Transverse colon (tissue), 4 donors: ENCODE measurements at regions not wholly inside any gene's neighbourhood (a gene's known extent, or its start where the extent isn't known, plus 50 kb on each side); places are given as distances from the start of the nearest gene placed in this dataset.

ENCODE experiments used
- DNase-seq: peaks from one replicate; pipeline ENCODE4 v3.0.0-alpha.2; 2019
- H3K27ac ChIP-seq, 4 donors: fragments of 200-600 bp; sonication (generic); 2 replicates each; pipeline ENCODE4 v1.5.1; 2016 to 2018; ENCODE audit warnings: inconsistent platforms in 4 of 4
- H3K27me3 ChIP-seq: fragments of 200-600 bp; sonication (generic); 2 replicates; pipeline ENCODE4 v1.5.1; 2017; ENCODE audit warnings: inconsistent platforms
- H3K36me3 ChIP-seq, 4 donors: fragments of 200-600 bp; sonication (generic); 2 replicates each; pipeline ENCODE4 v1.5.1; 2017 to 2019; ENCODE audit warnings: inconsistent platforms in 4 of 4
- H3K4me1 ChIP-seq, 4 donors: fragments of 200-600 bp; sonication (generic); 2 replicates each; pipeline ENCODE4 v1.5.1; 2017 to 2020; ENCODE audit warnings: inconsistent platforms in 4 of 4
- H3K4me3 ChIP-seq, 4 donors: fragments of 200-600 bp; sonication (generic); 1 replicate in 1 of 4; 2 replicates in 3 of 4; pipeline versions ENCODE4 v1.5.1 to v1.6.1; 2017 to 2019; ENCODE audit warnings: inconsistent platforms in 4 of 4
- H3K9me3 ChIP-seq, 2 donors: fragments of 200-600 bp; sonication (generic); 2 replicates each; pipeline ENCODE4 v1.5.1; 2017 to 2019; ENCODE audit warnings: inconsistent platforms in 2 of 2
- EP300 ChIP-seq: sonication (generic); formaldehyde crosslinking; IDR thresholded peaks from one replicate; pipeline ENCODE4 v1.6.1; 2017; ENCODE audit warnings: antibody characterized with exemption, low read depth
- POLR2A ChIP-seq: fragments of 450-650 bp; IDR thresholded peaks from one replicate; pipeline ENCODE4 v1.6.1; 2016; ENCODE audit warnings: antibody characterized with exemption, mild to moderate bottlenecking, moderate library complexity
- POLR2AphosphoS5 ChIP-seq, 3 donors: sonication (generic); formaldehyde crosslinking; IDR thresholded peaks; one replicate each; pipeline ENCODE4 v1.6.1; 2016; ENCODE audit warnings: antibody characterized with exemption in 3 of 3
- WGBS, 2 donors: methylation state at CpG; one replicate each; pipeline ENCODE4 v1.1.5; 2018; ENCODE audit warnings: low coverage in 1 of 2; 5-methylcytosine and 5-hydroxymethylcytosine counted together
- in situ Hi-C, 4 donors: fragments of 200-750 bp; cut with MboI; loops; one replicate each; pipeline versions ENCODE4 v1.15.0 to v1.15.1; 2017; ENCODE audit warnings: low sequenced_read_pairs in 3 of 4, low pct_ligation_motif_present in 1 of 4, low pct_unique_long_range_greater_than_20kb in 1 of 4
- intact Hi-C: fragments of 100-400 bp; cut with DNase I; formaldehyde crosslinking; loops from one replicate; pipeline ENCODE4 v1.15.1; 2023; ENCODE audit warnings: low total_unique reads
- TF ChIP-seq, protein P1 (sequence below), 5 experiments: fragments of 200-600 bp in 3 of 5; fragments of 450-650 bp in 2 of 5; sonication (generic) in 3 of 5; IDR thresholded peaks; 1 replicate in 2 of 5; 2 replicates in 3 of 5; pipeline ENCODE4 v1.5.1; 2016 to 2017; ENCODE audit warnings: antibody characterized with exemption in 5 of 5, inconsistent platforms in 3 of 5, mild to moderate bottlenecking in 2 of 5, moderate library complexity in 1 of 5

DNA sequence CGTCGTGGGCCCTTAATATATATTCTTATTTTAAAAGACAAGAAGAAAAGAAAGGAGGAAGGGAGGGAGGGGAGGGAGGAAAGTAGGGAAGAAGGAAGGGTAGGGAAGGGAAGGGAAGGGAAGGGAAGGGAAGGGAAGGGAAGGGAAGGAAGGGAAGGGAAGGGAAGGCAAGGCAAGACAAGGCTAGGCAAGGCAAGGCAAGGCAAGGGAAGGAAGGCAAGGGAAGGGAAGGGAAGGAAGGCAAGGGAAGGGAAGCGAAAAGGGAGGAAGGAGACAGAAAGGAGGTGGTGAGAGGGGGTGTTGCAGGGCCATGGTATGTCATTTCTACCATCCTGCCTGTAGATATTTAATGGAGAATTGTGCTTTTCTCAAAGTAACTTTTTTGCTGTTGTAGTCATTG is 83.9 kb upstream of the BTBD3 start:
- H3K27me3 ChIP-seq: no peaks in the 10 kb centered on the region
- H3K4me3 ChIP-seq: no peak overlapping the region
- WGBS, 2 donors: 79 to 85% methylated on average over 1 to 3 of the region's 3 CpGs
- no peaks in the 10 kb centered on the region for H3K36me3 ChIP-seq
- TF ChIP-seq, protein P1, sequence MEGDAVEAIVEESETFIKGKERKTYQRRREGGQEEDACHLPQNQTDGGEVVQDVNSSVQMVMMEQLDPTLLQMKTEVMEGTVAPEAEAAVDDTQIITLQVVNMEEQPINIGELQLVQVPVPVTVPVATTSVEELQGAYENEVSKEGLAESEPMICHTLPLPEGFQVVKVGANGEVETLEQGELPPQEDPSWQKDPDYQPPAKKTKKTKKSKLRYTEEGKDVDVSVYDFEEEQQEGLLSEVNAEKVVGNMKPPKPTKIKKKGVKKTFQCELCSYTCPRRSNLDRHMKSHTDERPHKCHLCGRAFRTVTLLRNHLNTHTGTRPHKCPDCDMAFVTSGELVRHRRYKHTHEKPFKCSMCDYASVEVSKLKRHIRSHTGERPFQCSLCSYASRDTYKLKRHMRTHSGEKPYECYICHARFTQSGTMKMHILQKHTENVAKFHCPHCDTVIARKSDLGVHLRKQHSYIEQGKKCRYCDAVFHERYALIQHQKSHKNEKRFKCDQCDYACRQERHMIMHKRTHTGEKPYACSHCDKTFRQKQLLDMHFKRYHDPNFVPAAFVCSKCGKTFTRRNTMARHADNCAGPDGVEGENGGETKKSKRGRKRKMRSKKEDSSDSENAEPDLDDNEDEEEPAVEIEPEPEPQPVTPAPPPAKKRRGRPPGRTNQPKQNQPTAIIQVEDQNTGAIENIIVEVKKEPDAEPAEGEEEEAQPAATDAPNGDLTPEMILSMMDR (IDR thresholded peaks at IDR 0.05): no peak
- TF ChIP-seq EP300: no peak
- TF ChIP-seq POLR2A: no peak
- TF ChIP-seq POLR2AphosphoS5 (IDR thresholded peaks at IDR 0.05): no peak
- H3K9me3 ChIP-seq: no peaks in the 10 kb centered on the region
- intact Hi-C loops (no loop called here), in situ Hi-C loops (no loop called here)
- DNase-seq: no peak
- H3K4me1 ChIP-seq: no peaks in the 10 kb centered on the region
- no peak overlapping the region for H3K27ac ChIP-seq

GRCh38 chr20:11838076-11838636 is 79.5 kb upstream of the BTBD3 start:
- H3K4me3 ChIP-seq: no peak overlapping the region
- no peaks in the 10 kb centered on the region for H3K27me3 ChIP-seq
- no peaks in the 10 kb centered on the region for H3K4me1 ChIP-seq
- in situ Hi-C loops (no loop called here), intact Hi-C loops (no loop called here)
- WGBS, 2 donors: 67 to 77% methylated on average over 4 of the region's 4 CpGs
- H3K27ac ChIP-seq: no peak overlapping the region
- no peaks in the 10 kb centered on the region for H3K36me3 ChIP-seq
- H3K9me3 ChIP-seq: no peaks in the 10 kb centered on the region
- TF ChIP-seq POLR2A (no peak), POLR2AphosphoS5 (IDR thresholded peaks at IDR 0.05) (no peak), EP300 (no peak)
- TF ChIP-seq, protein P1 (IDR thresholded peaks at IDR 0.05): no peak
- no peak for DNase-seq

DNA sequence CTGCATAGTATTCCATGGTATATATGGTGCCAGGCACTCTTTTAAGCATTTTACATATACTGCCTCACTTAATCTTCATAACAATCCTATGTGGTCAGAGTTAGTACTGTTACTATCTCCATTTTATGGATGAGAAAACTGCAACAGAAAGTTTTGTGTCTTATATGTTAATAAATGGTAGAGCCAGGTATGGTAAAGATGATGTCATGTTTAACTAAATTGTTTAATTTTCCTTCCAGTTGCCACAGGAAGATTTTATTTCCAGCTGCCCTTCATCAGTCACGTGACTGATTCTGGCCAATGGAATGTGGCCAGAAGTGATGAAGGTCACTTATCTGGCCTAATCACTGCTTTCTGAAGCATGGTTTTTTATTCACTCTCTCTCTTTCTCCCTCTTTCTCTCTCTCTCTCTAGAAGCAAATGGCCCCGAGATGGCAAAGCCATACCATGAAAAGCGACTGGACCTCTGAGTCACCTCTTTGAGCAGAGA is 75.7 kb upstream of the BTBD3 start:
- Histone ChIP-seq H3K36me3 (no peaks in the 10 kb centered on the region), H3K4me3 (no peak overlapping the region), H3K9me3 (no peaks in the 10 kb centered on the region), H3K27ac (no peak overlapping the region), H3K27me3 (no peaks in the 10 kb centered on the region), H3K4me1 (no peaks in the 10 kb centered on the region)
- WGBS, 2 donors: 74 to 75% methylated on average over 3 of the region's 3 CpGs
- in situ Hi-C loops: no loop called here
- no peak for DNase-seq
- TF ChIP-seq POLR2AphosphoS5 (IDR thresholded peaks at IDR 0.05) (no peak), POLR2A (no peak), EP300 (no peak)
- TF ChIP-seq, protein P1 (IDR thresholded peaks at IDR 0.05): no peak
- intact Hi-C loops: no loop called here

DNA sequence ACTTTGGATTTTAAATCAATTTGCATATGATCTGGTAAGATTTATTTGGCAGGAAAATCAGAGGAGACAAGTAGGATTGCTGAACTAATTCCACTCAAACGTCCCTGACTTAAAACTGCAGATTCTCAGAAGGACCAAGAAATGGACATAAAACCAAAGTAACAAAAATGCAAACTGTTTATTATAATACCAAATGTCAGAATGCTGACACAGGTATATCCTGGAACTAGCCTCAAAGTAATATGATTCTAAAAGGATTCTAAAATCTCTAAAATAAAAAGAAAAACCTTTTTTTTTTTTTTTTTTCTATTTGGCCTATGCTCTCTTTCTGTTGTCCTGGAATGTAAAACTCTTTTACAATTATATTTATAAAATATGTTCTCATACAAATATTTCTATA is 74.4 kb upstream of the BTBD3 start:
- no peak overlapping the region for H3K27ac ChIP-seq
- 64 to 80% methylated on average over 1 of the region's 1 CpG for WGBS, 2 donors
- TF ChIP-seq EP300 (no peak), POLR2A (no peak), POLR2AphosphoS5 (IDR thresholded peaks at IDR 0.05) (no peak)
- TF ChIP-seq, protein P1 (IDR thresholded peaks at IDR 0.05): no peak
- no peaks in the 10 kb centered on the region for H3K9me3 ChIP-seq
- H3K36me3 ChIP-seq: no peaks in the 10 kb centered on the region
- H3K27me3 ChIP-seq: no peaks in the 10 kb centered on the region
- H3K4me1 ChIP-seq: peaks cover 0 to 5% (median under 1%) of the 10 kb centered on the region in 4 donors
- in situ Hi-C loops: no loop called here
- intact Hi-C loops: no loop called here
- H3K4me3 ChIP-seq: no peak overlapping the region
- no peak for DNase-seq
